ENCODE measurements at regions not wholly inside any gene's neighbourhood (a gene's known extent, or its start where the extent isn't known, plus 50 kb on each side); places are given as distances from the start of the nearest gene placed in this dataset.

GRCh38 chrX:69258893-69259292 lies 93.6 kb upstream of the PJA1 start:
- TF ChIP-seq CTCF (IDR thresholded peaks at IDR 0.05) (no peak), POLR2A (IDR thresholded peaks at IDR 0.05) (no peak)
